Transverse colon (tissue), 4 donors: ENCODE measurements at regions not wholly inside any gene's neighbourhood (a gene's known extent, or its start where the extent isn't known, plus 50 kb on each side); places are given as distances from the start of the nearest gene placed in this dataset.

Experiments
- DNase-seq: peaks from one replicate; pipeline ENCODE4 v3.0.0-alpha.2; 2019
- H3K27ac ChIP-seq, 4 donors: fragments of 200-600 bp; sonication (generic); 2 replicates each; pipeline ENCODE4 v1.5.1; 2016 to 2018; ENCODE audit warnings: inconsistent platforms in 4 of 4
- H3K27me3 ChIP-seq: fragments of 200-600 bp; sonication (generic); 2 replicates; pipeline ENCODE4 v1.5.1; 2017; ENCODE audit warnings: inconsistent platforms
- H3K36me3 ChIP-seq, 4 donors: fragments of 200-600 bp; sonication (generic); 2 replicates each; pipeline ENCODE4 v1.5.1; 2017 to 2019; ENCODE audit warnings: inconsistent platforms in 4 of 4
- H3K4me1 ChIP-seq, 4 donors: fragments of 200-600 bp; sonication (generic); 2 replicates each; pipeline ENCODE4 v1.5.1; 2017 to 2020; ENCODE audit warnings: inconsistent platforms in 4 of 4
- H3K4me3 ChIP-seq, 4 donors: fragments of 200-600 bp; sonication (generic); 1 replicate in 1 of 4; 2 replicates in 3 of 4; pipeline versions ENCODE4 v1.5.1 to v1.6.1; 2017 to 2019; ENCODE audit warnings: inconsistent platforms in 4 of 4
- H3K9me3 ChIP-seq, 2 donors: fragments of 200-600 bp; sonication (generic); 2 replicates each; pipeline ENCODE4 v1.5.1; 2017 to 2019; ENCODE audit warnings: inconsistent platforms in 2 of 2
- EP300 ChIP-seq: sonication (generic); formaldehyde crosslinking; IDR thresholded peaks from one replicate; pipeline ENCODE4 v1.6.1; 2017; ENCODE audit warnings: antibody characterized with exemption, low read depth
- POLR2A ChIP-seq: fragments of 450-650 bp; IDR thresholded peaks from one replicate; pipeline ENCODE4 v1.6.1; 2016; ENCODE audit warnings: antibody characterized with exemption, mild to moderate bottlenecking, moderate library complexity
- POLR2AphosphoS5 ChIP-seq, 3 donors: sonication (generic); formaldehyde crosslinking; IDR thresholded peaks; one replicate each; pipeline ENCODE4 v1.6.1; 2016; ENCODE audit warnings: antibody characterized with exemption in 3 of 3
- WGBS, 2 donors: methylation state at CpG; one replicate each; pipeline ENCODE4 v1.1.5; 2018; ENCODE audit warnings: low coverage in 1 of 2; 5-methylcytosine and 5-hydroxymethylcytosine counted together
- in situ Hi-C, 4 donors: fragments of 200-750 bp; cut with MboI; loops; one replicate each; pipeline versions ENCODE4 v1.15.0 to v1.15.1; 2017; ENCODE audit warnings: low sequenced_read_pairs in 3 of 4, low pct_ligation_motif_present in 1 of 4, low pct_unique_long_range_greater_than_20kb in 1 of 4
- intact Hi-C: fragments of 100-400 bp; cut with DNase I; formaldehyde crosslinking; loops from one replicate; pipeline ENCODE4 v1.15.1; 2023; ENCODE audit warnings: low total_unique reads
- TF ChIP-seq, protein P1 (sequence below), 5 experiments: fragments of 200-600 bp in 3 of 5; fragments of 450-650 bp in 2 of 5; sonication (generic) in 3 of 5; IDR thresholded peaks; 1 replicate in 2 of 5; 2 replicates in 3 of 5; pipeline ENCODE4 v1.5.1; 2016 to 2017; ENCODE audit warnings: antibody characterized with exemption in 5 of 5, inconsistent platforms in 3 of 5, mild to moderate bottlenecking in 2 of 5, moderate library complexity in 1 of 5

- no peaks in the 10 kb centered on the region for H3K27me3 ChIP-seq
- H3K9me3 ChIP-seq = peaks cover 0 to 4% of the 10 kb centered on the region in 2 donors
- WGBS, 2 donors = 74 to 77% methylated on average over 6 to 8 of the region's 8 CpGs
- in situ Hi-C loops (no loop called here), intact Hi-C loops (no loop called here)
- TF ChIP-seq POLR2AphosphoS5 (IDR thresholded peaks at IDR 0.05) (no peak), POLR2A (no peak), EP300 (no peak)
- TF ChIP-seq, protein P1, sequence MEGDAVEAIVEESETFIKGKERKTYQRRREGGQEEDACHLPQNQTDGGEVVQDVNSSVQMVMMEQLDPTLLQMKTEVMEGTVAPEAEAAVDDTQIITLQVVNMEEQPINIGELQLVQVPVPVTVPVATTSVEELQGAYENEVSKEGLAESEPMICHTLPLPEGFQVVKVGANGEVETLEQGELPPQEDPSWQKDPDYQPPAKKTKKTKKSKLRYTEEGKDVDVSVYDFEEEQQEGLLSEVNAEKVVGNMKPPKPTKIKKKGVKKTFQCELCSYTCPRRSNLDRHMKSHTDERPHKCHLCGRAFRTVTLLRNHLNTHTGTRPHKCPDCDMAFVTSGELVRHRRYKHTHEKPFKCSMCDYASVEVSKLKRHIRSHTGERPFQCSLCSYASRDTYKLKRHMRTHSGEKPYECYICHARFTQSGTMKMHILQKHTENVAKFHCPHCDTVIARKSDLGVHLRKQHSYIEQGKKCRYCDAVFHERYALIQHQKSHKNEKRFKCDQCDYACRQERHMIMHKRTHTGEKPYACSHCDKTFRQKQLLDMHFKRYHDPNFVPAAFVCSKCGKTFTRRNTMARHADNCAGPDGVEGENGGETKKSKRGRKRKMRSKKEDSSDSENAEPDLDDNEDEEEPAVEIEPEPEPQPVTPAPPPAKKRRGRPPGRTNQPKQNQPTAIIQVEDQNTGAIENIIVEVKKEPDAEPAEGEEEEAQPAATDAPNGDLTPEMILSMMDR (IDR thresholded peaks at IDR 0.05) = no peak
- no peak for DNase-seq
- H3K36me3 ChIP-seq = no peaks in the 10 kb centered on the region
- H3K4me1 ChIP-seq = no peaks in the 10 kb centered on the region
- H3K27ac ChIP-seq = no peak overlapping the region
- H3K4me3 ChIP-seq = no peak overlapping the region
These were observed 132.7 kb downstream of the CASP12 start for GRCh38 chr11:104765401-104766095.

DNA sequence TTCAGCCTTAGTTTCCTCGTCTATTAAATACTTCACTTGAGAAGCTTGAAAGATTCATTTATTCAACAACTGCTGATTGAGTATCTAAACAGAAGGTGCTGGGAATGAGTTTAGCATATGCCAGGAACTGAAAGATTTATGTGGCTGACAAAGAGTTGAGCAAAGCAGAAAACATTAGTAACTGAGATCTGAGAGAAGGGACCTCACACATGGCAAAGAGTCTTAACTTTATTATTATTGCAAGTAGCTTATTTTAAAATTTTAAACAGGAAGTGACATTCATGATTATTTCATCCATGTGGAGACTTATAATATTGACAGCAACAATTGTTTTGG is 133.6 kb downstream of the CASP12 start:
- intact Hi-C loops (no loop called here), in situ Hi-C loops (no loop called here)
- TF ChIP-seq, protein P1 (IDR thresholded peaks at IDR 0.05) = no peak
- no peak for TF ChIP-seq POLR2AphosphoS5 (IDR thresholded peaks at IDR 0.05)
- H3K9me3 ChIP-seq = peaks cover 4 to 5% of the 10 kb centered on the region in 2 donors
- H3K4me3 ChIP-seq = no peak overlapping the region
- H3K27ac ChIP-seq = no peak overlapping the region
- H3K27me3 ChIP-seq = no peaks in the 10 kb centered on the region
- WGBS, 2 donors = 49 to 67% methylated on average over 1 of the region's 1 CpG
- H3K4me1 ChIP-seq = no peaks in the 10 kb centered on the region
- no peak for DNase-seq
- no peaks in the 10 kb centered on the region for H3K36me3 ChIP-seq

GRCh38 chr11:104763930-104764709 is 134.1 kb downstream of the CASP12 start:
- DNase-seq = no peak
- no peaks in the 10 kb centered on the region for H3K4me1 ChIP-seq
- H3K9me3 ChIP-seq = peaks cover 4 to 7% of the 10 kb centered on the region in 2 donors
- TF ChIP-seq EP300 = no peak
- TF ChIP-seq, protein P1 (IDR thresholded peaks at IDR 0.05) = no peak
- no peak for TF ChIP-seq POLR2A
- TF ChIP-seq POLR2AphosphoS5 (IDR thresholded peaks at IDR 0.05) = no peak
- H3K36me3 ChIP-seq = no peaks in the 10 kb centered on the region
- intact Hi-C loops (no loop called here), in situ Hi-C loops (no loop called here)
- no peak overlapping the region for H3K4me3 ChIP-seq
- WGBS, 2 donors = 68 to 71% methylated on average over 4 to 5 of the region's 5 CpGs
- H3K27me3 ChIP-seq = no peaks in the 10 kb centered on the region
- no peak overlapping the region for H3K27ac ChIP-seq

GRCh38 chr11:104761511-104761910 is 136.7 kb downstream of the CASP12 start:
- intact Hi-C loops (no loop called here), in situ Hi-C loops (no loop called here)
- H3K27me3 ChIP-seq = no peaks in the 10 kb centered on the region
- H3K4me1 ChIP-seq = no peaks in the 10 kb centered on the region
- no peak for DNase-seq
- H3K36me3 ChIP-seq = no peaks in the 10 kb centered on the region
- TF ChIP-seq EP300 (no peak), POLR2A (no peak), POLR2AphosphoS5 (IDR thresholded peaks at IDR 0.05) (no peak)
- TF ChIP-seq, protein P1 (IDR thresholded peaks at IDR 0.05) = no peak
- no peak overlapping the region for H3K27ac ChIP-seq
- no peak overlapping the region for H3K4me3 ChIP-seq
- 90 to 100% methylated on average over 2 of the region's 2 CpGs for WGBS, 2 donors
- peaks cover 4 to 7% of the 10 kb centered on the region in 2 donors for H3K9me3 ChIP-seq
